Right lobe of liver (tissue), 4 donors: ENCODE measurements at regions not wholly inside any gene's neighbourhood (a gene's known extent, or its start where the extent isn't known, plus 50 kb on each side); places are given as distances from the start of the nearest gene placed in this dataset.

Experiments used
- CTCF ChIP-seq, 4 donors: fragments of 200-600 bp in 3 of 4; fragments of 450-650 bp in 1 of 4; IDR thresholded peaks; one replicate each; pipeline versions ENCODE4 v1.5.1 to v1.8.0; 2016 to 2022; ENCODE audit warnings: antibody characterized with exemption in 4 of 4, mild to moderate bottlenecking in 2 of 4
- POLR2A ChIP-seq: fragments of 450-650 bp; IDR thresholded peaks from one replicate; pipeline ENCODE4 v1.6.1; 2017; ENCODE audit warnings: antibody characterized with exemption, mild to moderate bottlenecking
- donor health status: DM: no; HTN: no; CAD: no.
- donor health status: DM: no; HTN: no; CAD: no.
- donor health status: DM: no; HTN: yes; CAD: no.

GRCh38 chr20:51326201-51326819 is 216.2 kb downstream of the NFATC2 start:
- TF ChIP-seq CTCF (IDR thresholded peaks at IDR 0.05) = peak; percentile 40 to 58 (median 49)
- TF ChIP-seq POLR2A = no peak
